Upper lobe of left lung (tissue), 4 donors: ENCODE measurements at regions not wholly inside any gene's neighbourhood (a gene's known extent, or its start where the extent isn't known, plus 50 kb on each side); places are given as distances from the start of the nearest gene placed in this dataset.

Experiments
- CTCF ChIP-seq, 6 experiments: fragments of 450-650 bp in 4 of 6; fragments of 200-600 bp in 2 of 6; sonication (generic) in 2 of 6; IDR thresholded peaks; one replicate each; pipeline ENCODE4 v1.5.1; 2016 to 2019; ENCODE audit warnings: antibody characterized with exemption in 6 of 6
- POLR2AphosphoS5 ChIP-seq, 2 donors: sonication (generic); formaldehyde crosslinking; IDR thresholded peaks; one replicate each; pipeline ENCODE4 v1.5.1; 2017; ENCODE audit warnings: antibody characterized with exemption in 2 of 2

- no peak for TF ChIP-seq CTCF (IDR thresholded peaks at IDR 0.05)
- TF ChIP-seq POLR2AphosphoS5 (IDR thresholded peaks at IDR 0.05), result no peak
These were observed 57.8 kb upstream of the STX18 start for GRCh38 chr4:4599481-4600275.
